GM23338 (cell line): ENCODE measurements at regions not wholly inside any gene's neighbourhood (a gene's known extent, or its start where the extent isn't known, plus 50 kb on each side); places are given as distances from the start of the nearest gene placed in this dataset.

Experiments
- ATAC-seq: fragments of 200-7000 bp; cut with Tn5 transposase; 3 replicates; pipeline ENCODE4 v1.9.1; 2020
- DNase-seq: peaks from one replicate; pipeline ENCODE4 v3.0.0-alpha.2; 2015; ENCODE audit warnings: low spot score
- H2AFZ ChIP-seq: fragments of 200-600 bp; sonication (generic); 2 replicates; pipeline ENCODE4 v1.8.0; 2016; ENCODE audit warnings: antibody characterized with exemption, mild to moderate bottlenecking, moderate library complexity
- H3F3A ChIP-seq: fragments of 200-600 bp; sonication (generic); replicated peaks from 2 replicates; pipeline ENCODE4 v1.8.0; 2017; ENCODE audit warnings: antibody characterized with exemption, mixed run types, low read depth
- H3K27ac ChIP-seq: fragments of 200-600 bp; sonication (generic); 2 replicates; pipeline ENCODE4 v1.6.1; 2016; ENCODE audit warnings: low read depth
- H3K27me3 ChIP-seq: fragments of 200-600 bp; sonication (generic); 2 replicates; pipeline ENCODE4 v1.8.0; 2016; ENCODE audit warnings: mild to moderate bottlenecking, mixed run types, moderate library complexity; ENCODE audit not compliant: insufficient read depth
- H3K36me3 ChIP-seq: fragments of 200-600 bp; sonication (generic); 2 replicates; pipeline ENCODE4 v1.8.0; 2016; ENCODE audit warnings: mild to moderate bottlenecking; ENCODE audit not compliant: insufficient read depth
- H3K4me1 ChIP-seq: fragments of 200-600 bp; sonication (generic); 2 replicates; pipeline ENCODE4 v1.8.0; 2016; ENCODE audit warnings: mild to moderate bottlenecking, moderate library complexity; ENCODE audit not compliant: insufficient read depth
- H3K4me2 ChIP-seq: fragments of 200-600 bp; sonication (generic); 2 replicates; pipeline ENCODE4 v1.7.1; 2017; ENCODE audit warnings: mixed run types
- H3K4me3 ChIP-seq: fragments of 200-600 bp; sonication (generic); 2 replicates; pipeline ENCODE4 v1.6.1; 2016; ENCODE audit warnings: mixed run types
- H3K79me2 ChIP-seq: fragments of 200-600 bp; sonication (generic); replicated peaks from 2 replicates; pipeline ENCODE4 v1.8.0; 2017; ENCODE audit warnings: mild to moderate bottlenecking; ENCODE audit not compliant: insufficient read depth
- H3K9me2 ChIP-seq: fragments of 200-600 bp; sonication (generic); 2 replicates; pipeline ENCODE4 v1.8.0; 2017; ENCODE audit not compliant: insufficient read depth
- H4K20me1 ChIP-seq: fragments of 200-600 bp; sonication (generic); replicated peaks from 2 replicates; pipeline ENCODE4 v1.8.0; 2017; ENCODE audit warnings: mild to moderate bottlenecking; ENCODE audit not compliant: insufficient read depth
- H3K27ac Mint-ChIP-seq: 2 replicates; pipeline ENCODE4 v1.8.0; 2020; ENCODE audit warnings: inconsistent platforms, mild to moderate bottlenecking, moderate library complexity, mixed read lengths
- H3K27me3 Mint-ChIP-seq: 3 replicates; pipeline ENCODE4 v1.8.0; 2022; ENCODE audit warnings: low read depth, mild to moderate bottlenecking, moderate library complexity, mixed read lengths, inconsistent platforms; ENCODE audit not compliant: insufficient read depth, poor library complexity
- H3K36me3 Mint-ChIP-seq: 3 replicates; pipeline ENCODE4 v1.8.0; 2021; ENCODE audit warnings: low read depth, mild to moderate bottlenecking, inconsistent platforms, moderate library complexity, mixed read lengths
- H3K4me1 Mint-ChIP-seq: 3 replicates; pipeline ENCODE4 v1.8.0; 2020; ENCODE audit warnings: mild to moderate bottlenecking, inconsistent platforms, mixed read lengths
- H3K4me3 Mint-ChIP-seq: 3 replicates; pipeline ENCODE4 v1.8.0; 2021; ENCODE audit warnings: moderate library complexity, mild to moderate bottlenecking, inconsistent platforms, mixed read lengths
- H3K9me3 Mint-ChIP-seq: 3 replicates; pipeline ENCODE4 v1.8.0; 2020; ENCODE audit warnings: moderate library complexity, mild to moderate bottlenecking, inconsistent platforms, mixed read lengths
- CREB1 ChIP-seq: fragments of 250-450 bp; sonication (Bioruptor Pico); IDR thresholded peaks from 2 replicates; pipeline ENCODE4 v1.5.0; 2020; ENCODE audit warnings: low read depth, mild to moderate bottlenecking, moderate library complexity
- CTCF ChIP-seq, 2 experiments: fragments of 200-600 bp in 1 of 2; sonication (generic) in 1 of 2; conservative IDR thresholded peaks; 2 replicates each; pipeline versions ENCODE4 v1.5.1 to v1.6.1; 2016 to 2017; ENCODE audit warnings: antibody characterized with exemption in 2 of 2, low read depth in 2 of 2, mild to moderate bottlenecking in 2 of 2, moderate library complexity in 1 of 2
- EZH2 ChIP-seq: fragments of 200-600 bp; sonication (generic); IDR thresholded peaks from one replicate; pipeline ENCODE4 v1.8.0; 2017; ENCODE audit warnings: antibody characterized with exemption, mild to moderate bottlenecking, low read depth; ENCODE audit not compliant: unreplicated experiment
- EZH2phosphoT487 ChIP-seq: fragments of 200-600 bp; sonication (generic); IDR thresholded peaks from one replicate; pipeline ENCODE4 v1.8.1; 2018; ENCODE audit warnings: antibody characterized with exemption; ENCODE audit not compliant: unreplicated experiment
- JUNB ChIP-seq: IDR thresholded peaks from one replicate; pipeline ENCODE4 v1.6.1; 2016; ENCODE audit warnings: antibody characterized with exemption; ENCODE audit not compliant: unreplicated experiment
- NANOG ChIP-seq: IDR thresholded peaks from 2 replicates; pipeline ENCODE4 v1.6.1; 2016; ENCODE audit warnings: antibody characterized with exemption, borderline replicate concordance
- POLR2AphosphoS5 ChIP-seq: IDR thresholded peaks from 2 replicates; pipeline ENCODE4 v1.6.1; 2016; ENCODE audit warnings: antibody characterized with exemption, low read depth
- REST ChIP-seq: IDR thresholded peaks from one replicate; pipeline ENCODE4 v1.6.1; 2018; ENCODE audit warnings: antibody characterized with exemption; ENCODE audit not compliant: unreplicated experiment
- ZNF114 ChIP-seq: fragments of 250-450 bp; sonication (Bioruptor Pico); IDR thresholded peaks from 2 replicates; pipeline ENCODE4 v1.5.0; 2020; ENCODE audit warnings: mild to moderate bottlenecking, moderate library complexity
- TF ChIP-seq, protein P1 (sequence below): IDR thresholded peaks from 2 replicates; pipeline ENCODE4 v1.6.1; 2016; ENCODE audit warnings: antibody characterized with exemption

- TF ChIP-seq REST (no peak), ZNF114 (CRISPR knock-in tag) (no peak), CTCF (conservative IDR thresholded peaks at IDR 0.05; ENCODE audit: low read depth in 2 of 2) (no peak), JUNB (no peak), EZH2 (no peak), EZH2phosphoT487 (no peak), CREB1 (CRISPR knock-in tag) (no peak), NANOG (no peak)
- TF ChIP-seq, protein P1, sequence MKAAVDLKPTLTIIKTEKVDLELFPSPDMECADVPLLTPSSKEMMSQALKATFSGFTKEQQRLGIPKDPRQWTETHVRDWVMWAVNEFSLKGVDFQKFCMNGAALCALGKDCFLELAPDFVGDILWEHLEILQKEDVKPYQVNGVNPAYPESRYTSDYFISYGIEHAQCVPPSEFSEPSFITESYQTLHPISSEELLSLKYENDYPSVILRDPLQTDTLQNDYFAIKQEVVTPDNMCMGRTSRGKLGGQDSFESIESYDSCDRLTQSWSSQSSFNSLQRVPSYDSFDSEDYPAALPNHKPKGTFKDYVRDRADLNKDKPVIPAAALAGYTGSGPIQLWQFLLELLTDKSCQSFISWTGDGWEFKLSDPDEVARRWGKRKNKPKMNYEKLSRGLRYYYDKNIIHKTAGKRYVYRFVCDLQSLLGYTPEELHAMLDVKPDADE, result no peak
These were observed 289.9 kb upstream of the ACTBL2 start (continued) for GRCh38 chr5:57772512-57772911.

GRCh38 chr5:57770039-57770438, 287.4 kb upstream of the ACTBL2 start:
- no peak overlapping the region for H3K4me3 Mint-ChIP-seq
- H3K36me3 Mint-ChIP-seq, result no peaks in the 10 kb centered on the region
- Histone ChIP-seq H3K4me2 (no peak overlapping the region), H3K27me3 (no peaks in the 10 kb centered on the region), H3F3A (no peaks in the 10 kb centered on the region), H3K4me1 (no peaks in the 10 kb centered on the region), H3K79me2 (no peaks in the 10 kb centered on the region), H3K36me3 (no peaks in the 10 kb centered on the region), H4K20me1 (no peaks in the 10 kb centered on the region), H3K9me2 (peaks cover 5% of the 10 kb centered on the region; the same call in 1 of the 2 replicates), H3K4me3 (no peak overlapping the region), H3K27ac (no peak overlapping the region), H2AFZ (no peak overlapping the region)
- TF ChIP-seq CREB1 (CRISPR knock-in tag) (no peak), NANOG (no peak), EZH2 (no peak), REST (no peak), JUNB (no peak), POLR2AphosphoS5 (no peak)
- peaks cover 6% of the 10 kb centered on the region; the same call in 1 of the 3 replicates for H3K4me1 Mint-ChIP-seq
- H3K27ac Mint-ChIP-seq, result no peak overlapping the region
- DNase-seq (no peak), ATAC-seq (no peak)
- no peaks in the 10 kb centered on the region for H3K9me3 Mint-ChIP-seq
- H3K27me3 Mint-ChIP-seq, result no peaks in the 10 kb centered on the region
